SK-N-SH (cell line): ENCODE measurements at regions not wholly inside any gene's neighbourhood (a gene's known extent, or its start where the extent isn't known, plus 50 kb on each side); places are given as distances from the start of the nearest gene placed in this dataset.

ENCODE experiments used
- CTCF ChIA-PET: fragments of 300-600, 350-600 bp; formaldehyde crosslinking; extraction: SDS; loops from one replicate; lab custom pipeline; 2021; lab: Yijun Ruan, JAX
- POLR2A ChIA-PET: fragments of 350-600 bp; sonication (Branson Sonifier 250); formaldehyde crosslinking; extraction: SDS; loops from one replicate; lab custom pipeline; 2020; ENCODE audit warnings: antibody characterized with exemption, inconsistent platforms; lab: Yijun Ruan, JAX
- DNase-seq: peaks from one replicate; pipeline ENCODE4 v3.0.0; 2012
- H2AFZ ChIP-seq: fragments of 200-600 bp; sonication (generic); 2 replicates; pipeline ENCODE4 v1.8.1; 2016; ENCODE audit warnings: antibody characterized with exemption, mild to moderate bottlenecking, low read depth
- H3F3A ChIP-seq: fragments of 200-600 bp; sonication (generic); replicated peaks from 2 replicates; pipeline ENCODE3; 2016; ENCODE audit warnings: antibody characterized with exemption, mild to moderate bottlenecking; ENCODE audit not compliant: insufficient read depth
- H3K27ac ChIP-seq, 2 experiments: fragments of 200-500 bp in 1 of 2; fragments of 200-600 bp in 1 of 2; sonication (Bioruptor generic) in 1 of 2; sonication (generic), shearing (Covaris generic) in 1 of 2; 2 replicates each; pipeline versions ENCODE4 v1.5.1 to v1.6.1; 2014 to 2016; ENCODE audit warnings: low read depth in 2 of 2, inconsistent platforms in 1 of 2, low read length in 1 of 2, mild to moderate bottlenecking in 1 of 2, mixed read lengths in 1 of 2
- H3K27me3 ChIP-seq: fragments of 200-600 bp; sonication (generic), shearing (Covaris generic); 2 replicates; pipeline ENCODE4 v1.6.1; 2016; ENCODE audit warnings: mixed run types; ENCODE audit not compliant: insufficient read depth
- H3K36me3 ChIP-seq, 2 experiments: fragments of 200-500 bp in 1 of 2; fragments of 200-600 bp in 1 of 2; sonication (Bioruptor generic) in 1 of 2; sonication (generic) in 1 of 2; replicated peaks in 1 of 2; 2 replicates each; pipeline versions ENCODE3 to v1.5.1; 2014 to 2016; ENCODE audit warnings: low read length in 1 of 2, mild to moderate bottlenecking in 1 of 2; ENCODE audit not compliant: insufficient read depth in 2 of 2, control insufficient read depth in 1 of 2
- H3K4me1 ChIP-seq, 2 experiments: fragments of 200-500 bp in 1 of 2; fragments of 200-600 bp in 1 of 2; sonication (Bioruptor generic) in 1 of 2; sonication (generic), shearing (Covaris generic) in 1 of 2; 2 replicates each; pipeline versions ENCODE4 v1.5.1 to v1.6.1; 2014 to 2016; ENCODE audit warnings: low read depth in 1 of 2, low read length in 1 of 2, mixed run types in 1 of 2; ENCODE audit not compliant: insufficient read depth in 2 of 2, control insufficient read depth in 1 of 2
- H3K4me2 ChIP-seq: fragments of 200-600 bp; sonication (generic), shearing (Covaris generic); 2 replicates; pipeline ENCODE4 v1.6.1; 2017; ENCODE audit warnings: mixed run types
- H3K4me3 ChIP-seq, 2 experiments: fragments of 200-500 bp in 1 of 2; fragments of 200-600 bp in 1 of 2; sonication (Bioruptor generic) in 1 of 2; sonication (generic), shearing (Covaris generic) in 1 of 2; 2 replicates each; pipeline versions ENCODE4 v1.5.1 to v1.8.1; 2014 to 2016; ENCODE audit warnings: low read depth in 2 of 2, inconsistent platforms in 1 of 2, low read length in 1 of 2, mild to moderate bottlenecking in 1 of 2, mixed read lengths in 1 of 2, moderate library complexity in 1 of 2
- H3K79me2 ChIP-seq: fragments of 200-600 bp; sonication (generic); 2 replicates; pipeline ENCODE4 v1.8.1; 2017; ENCODE audit warnings: mild to moderate bottlenecking; ENCODE audit not compliant: insufficient read depth
- H3K9ac ChIP-seq: fragments of 200-600 bp; sonication (generic); 2 replicates; pipeline ENCODE4 v1.6.1; 2017; ENCODE audit warnings: mixed run types
- H3K9me2 ChIP-seq: fragments of 200-600 bp; sonication (generic); 2 replicates; pipeline ENCODE4 v1.6.1; 2017; ENCODE audit warnings: mixed run types
- H3K9me3 ChIP-seq: fragments of 200-600 bp; sonication (generic); 2 replicates; pipeline ENCODE4 v1.6.1; 2017; ENCODE audit warnings: mixed run types, mild to moderate bottlenecking, moderate library complexity
- H4K20me1 ChIP-seq: fragments of 200-600 bp; sonication (generic); 2 replicates; pipeline ENCODE4 v1.6.1; 2017; ENCODE audit warnings: mild to moderate bottlenecking, mixed run types; ENCODE audit not compliant: insufficient read depth
- CHD2 ChIP-seq: fragments of 150-350 bp; IDR thresholded peaks from 2 replicates; pipeline ENCODE4 v1.6.1; 2018; ENCODE audit warnings: low read length; ENCODE audit not compliant: partially characterized antibody
- ELF1 ChIP-seq: IDR thresholded peaks from 2 replicates; pipeline ENCODE4 v1.4.0; 2012
- EZH2phosphoT487 ChIP-seq: fragments of 200-600 bp; sonication (generic); IDR thresholded peaks from 2 replicates; pipeline ENCODE4 v1.6.1; 2017; ENCODE audit warnings: low read depth, mixed run types, mild to moderate bottlenecking, antibody characterized with exemption, moderate library complexity, borderline replicate concordance
- FOSL2 ChIP-seq: IDR thresholded peaks from 2 replicates; pipeline ENCODE4 v1.4.0; 2012; ENCODE audit warnings: low read depth, mild to moderate bottlenecking, moderate library complexity, borderline replicate concordance
- FOXM1 ChIP-seq: IDR thresholded peaks from 2 replicates; pipeline ENCODE4 v1.4.0; 2012; ENCODE audit warnings: low read depth, mild to moderate bottlenecking
- JUND ChIP-seq: IDR thresholded peaks from 2 replicates; pipeline ENCODE4 v1.4.0; 2012
- MAX ChIP-seq: IDR thresholded peaks from 2 replicates; pipeline ENCODE4 v1.4.0; 2012; ENCODE audit warnings: low read depth
- MEF2A ChIP-seq: IDR thresholded peaks from 2 replicates; pipeline ENCODE4 v1.4.0; 2012; ENCODE audit warnings: low read depth, borderline replicate concordance
- MXI1 ChIP-seq: IDR thresholded peaks from 2 replicates; pipeline ENCODE4 v1.6.1; 2012; ENCODE audit warnings: mild to moderate bottlenecking, low read depth, low read length, improper control_type of control experiment
- NFIC ChIP-seq: IDR thresholded peaks from 2 replicates; pipeline ENCODE4 v1.4.0; 2012; ENCODE audit warnings: borderline replicate concordance
- PBX3 ChIP-seq: IDR thresholded peaks from 2 replicates; pipeline ENCODE4; 2012
- RAD21 ChIP-seq: IDR thresholded peaks from 2 replicates; pipeline ENCODE4 v1.6.1; 2012; ENCODE audit warnings: mild to moderate bottlenecking, low read length
- REST ChIP-seq: IDR thresholded peaks from 2 replicates; pipeline ENCODE4 v1.6.1; 2012; ENCODE audit warnings: mild to moderate bottlenecking, low read depth, low read length, moderate library complexity
- RXRA ChIP-seq: IDR thresholded peaks from 2 replicates; pipeline ENCODE4 v1.4.0; 2012; ENCODE audit warnings: low read depth, mild to moderate bottlenecking, borderline replicate concordance
- SIN3A ChIP-seq: IDR thresholded peaks from 2 replicates; pipeline ENCODE4 v1.6.1; 2012; ENCODE audit warnings: low read depth, mild to moderate bottlenecking, low read length, moderate library complexity, borderline replicate concordance
- TAF1 ChIP-seq: IDR thresholded peaks from 2 replicates; pipeline ENCODE4 v1.6.1; 2012; ENCODE audit warnings: low read depth, mild to moderate bottlenecking, low read length, moderate library complexity, borderline replicate concordance
- TEAD4 ChIP-seq: IDR thresholded peaks from 2 replicates; pipeline ENCODE4 v1.4.0; 2012; ENCODE audit warnings: mild to moderate bottlenecking, borderline replicate concordance; ENCODE audit not compliant: insufficient read depth
- USF1 ChIP-seq: IDR thresholded peaks from 2 replicates; pipeline ENCODE4 v1.4.0; 2012; ENCODE audit warnings: low read depth, borderline replicate concordance
- USF2 ChIP-seq: fragments of 150-350 bp; IDR thresholded peaks from 2 replicates; pipeline ENCODE4 v1.6.1; 2017; ENCODE audit warnings: antibody characterized with exemption, low read length, low read depth, borderline replicate concordance
- ZBTB33 ChIP-seq: IDR thresholded peaks from 2 replicates; pipeline ENCODE4 v1.4.0; 2012; ENCODE audit warnings: low read depth, borderline replicate concordance
- WGBS: methylation state at CpG from one replicate; pipeline ENCODE4 v1.1.6; 2017; ENCODE audit warnings: low lambda C conversion rate; 5-methylcytosine and 5-hydroxymethylcytosine counted together

- 47% methylated on average over 2 of the region's 2 CpGs for WGBS
- no peak overlapping the region for H3K27ac ChIP-seq
- no peaks in the 10 kb centered on the region for H3K9me3 ChIP-seq
- no peaks in the 10 kb centered on the region for H3K9me2 ChIP-seq
- CTCF ChIA-PET = no interaction called here
- no peak overlapping the region for H3K4me3 ChIP-seq
- H2AFZ ChIP-seq = no peak overlapping the region
- H3K79me2 ChIP-seq = no peaks in the 10 kb centered on the region
- no peaks in the 10 kb centered on the region for H3F3A ChIP-seq
- H3K9ac ChIP-seq = no peak overlapping the region
- DNase-seq = no peak
- no peaks in the 10 kb centered on the region for H3K36me3 ChIP-seq
- POLR2A ChIA-PET = no interaction called here
- no peaks in the 10 kb centered on the region for H3K4me1 ChIP-seq
- no peaks in the 10 kb centered on the region for H4K20me1 ChIP-seq
- no peaks in the 10 kb centered on the region for H3K27me3 ChIP-seq
- TF ChIP-seq FOSL2 (no peak), RAD21 (no peak), TAF1 (no peak), TEAD4 (no peak), EZH2phosphoT487 (no peak), ELF1 (no peak), REST (no peak), USF1 (no peak), FOXM1 (no peak), JUND (no peak), MEF2A (no peak)
- no peak overlapping the region for H3K4me2 ChIP-seq
Measured at GRCh38 chr13:88115976-88116375, 444.8 kb downstream of the SLITRK5 start.

- Histone ChIP-seq H3K27me3 (no peaks in the 10 kb centered on the region), H3K9ac (no peak overlapping the region), H4K20me1 (no peaks in the 10 kb centered on the region), H3K4me2 (no peak overlapping the region), H3K9me3 (no peaks in the 10 kb centered on the region), H3K79me2 (no peaks in the 10 kb centered on the region), H3F3A (no peaks in the 10 kb centered on the region), H3K36me3 (no peaks in the 10 kb centered on the region), H3K4me1 (no peaks in the 10 kb centered on the region), H3K4me3 (no peak overlapping the region), H3K9me2 (no peaks in the 10 kb centered on the region), H2AFZ (no peak overlapping the region), H3K27ac (no peak overlapping the region)
- DNase-seq = no peak
- WGBS = 30% methylated on average over 3 of the region's 3 CpGs
- CTCF ChIA-PET = no interaction called here
- POLR2A ChIA-PET = no interaction called here
- TF ChIP-seq RXRA = no peak
- no peak for TF ChIP-seq SIN3A
- TF ChIP-seq MAX = no peak
- TF ChIP-seq RAD21 = no peak
- TF ChIP-seq CHD2 = no peak
- TF ChIP-seq NFIC = no peak
- TF ChIP-seq ZBTB33 = no peak
- no peak for TF ChIP-seq USF1
- no peak for TF ChIP-seq PBX3
- no peak for TF ChIP-seq USF2
- TF ChIP-seq MXI1 = no peak
Measured at GRCh38 chr13:88118952-88119351, 447.8 kb downstream of the SLITRK5 start.
